GM13976 (cell line): ENCODE measurements at regions not wholly inside any gene's neighbourhood (a gene's known extent, or its start where the extent isn't known, plus 50 kb on each side); places are given as distances from the start of the nearest gene placed in this dataset.

Source experiments
- DNase-seq: peaks from one replicate; pipeline ENCODE4 v3.0.0; 2012; ENCODE audit warnings: low spot score
- in situ Hi-C: fragments of 300-500 bp; cut with MboI; formaldehyde crosslinking; loops from one replicate; pipeline ENCODE4 v1.12.0; 2022; ENCODE audit warnings: low sequenced_read_pairs, mixed read lengths, inconsistent platforms; ENCODE audit not compliant: unreplicated experiment
- TF ChIP-seq, protein P1 (sequence below): IDR thresholded peaks from 2 replicates; pipeline ENCODE4 v1.5.1; 2012; ENCODE audit warnings: borderline replicate concordance, mild to moderate bottlenecking; ENCODE audit not compliant: insufficient read depth; ENCODE audit errors: extremely low read depth, missing control alignments, control extremely low read depth

GRCh38 chr2:102925003-102925402 lies 163.2 kb downstream of the TMEM182 start:
- DNase-seq, result no peak
- TF ChIP-seq, protein P1, sequence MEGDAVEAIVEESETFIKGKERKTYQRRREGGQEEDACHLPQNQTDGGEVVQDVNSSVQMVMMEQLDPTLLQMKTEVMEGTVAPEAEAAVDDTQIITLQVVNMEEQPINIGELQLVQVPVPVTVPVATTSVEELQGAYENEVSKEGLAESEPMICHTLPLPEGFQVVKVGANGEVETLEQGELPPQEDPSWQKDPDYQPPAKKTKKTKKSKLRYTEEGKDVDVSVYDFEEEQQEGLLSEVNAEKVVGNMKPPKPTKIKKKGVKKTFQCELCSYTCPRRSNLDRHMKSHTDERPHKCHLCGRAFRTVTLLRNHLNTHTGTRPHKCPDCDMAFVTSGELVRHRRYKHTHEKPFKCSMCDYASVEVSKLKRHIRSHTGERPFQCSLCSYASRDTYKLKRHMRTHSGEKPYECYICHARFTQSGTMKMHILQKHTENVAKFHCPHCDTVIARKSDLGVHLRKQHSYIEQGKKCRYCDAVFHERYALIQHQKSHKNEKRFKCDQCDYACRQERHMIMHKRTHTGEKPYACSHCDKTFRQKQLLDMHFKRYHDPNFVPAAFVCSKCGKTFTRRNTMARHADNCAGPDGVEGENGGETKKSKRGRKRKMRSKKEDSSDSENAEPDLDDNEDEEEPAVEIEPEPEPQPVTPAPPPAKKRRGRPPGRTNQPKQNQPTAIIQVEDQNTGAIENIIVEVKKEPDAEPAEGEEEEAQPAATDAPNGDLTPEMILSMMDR, result no peak
- in situ Hi-C loops, result no loop called here

GRCh38 chr2:102927854-102928267 lies 166.0 kb downstream of the TMEM182 start:
- no peak for DNase-seq
- TF ChIP-seq, protein P1, result no peak
- in situ Hi-C loops, result no loop called here

DNA sequence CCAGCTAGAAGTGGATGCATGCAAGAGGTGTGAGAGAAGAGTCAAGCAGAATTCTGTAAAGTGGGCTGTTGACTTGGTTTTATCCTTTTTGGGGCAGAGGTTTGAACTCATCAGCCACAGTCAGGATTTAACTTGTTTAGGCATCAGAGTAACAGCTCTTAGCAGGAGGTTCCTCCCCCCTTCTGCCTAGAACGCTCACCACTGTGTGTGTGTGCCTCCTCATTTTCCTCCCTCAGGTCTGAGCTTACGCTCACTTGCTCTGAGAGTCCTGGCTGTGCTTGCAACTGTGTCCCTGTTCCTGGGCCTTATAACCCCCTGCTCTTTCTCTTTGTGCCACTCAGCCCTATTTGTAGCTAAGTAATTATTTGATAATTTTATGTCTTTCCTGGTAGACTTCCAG lies 167.9 kb downstream of the TMEM182 start:
- in situ Hi-C loops, result no loop called here
- TF ChIP-seq, protein P1, result no peak
- DNase-seq, result no peak

DNA sequence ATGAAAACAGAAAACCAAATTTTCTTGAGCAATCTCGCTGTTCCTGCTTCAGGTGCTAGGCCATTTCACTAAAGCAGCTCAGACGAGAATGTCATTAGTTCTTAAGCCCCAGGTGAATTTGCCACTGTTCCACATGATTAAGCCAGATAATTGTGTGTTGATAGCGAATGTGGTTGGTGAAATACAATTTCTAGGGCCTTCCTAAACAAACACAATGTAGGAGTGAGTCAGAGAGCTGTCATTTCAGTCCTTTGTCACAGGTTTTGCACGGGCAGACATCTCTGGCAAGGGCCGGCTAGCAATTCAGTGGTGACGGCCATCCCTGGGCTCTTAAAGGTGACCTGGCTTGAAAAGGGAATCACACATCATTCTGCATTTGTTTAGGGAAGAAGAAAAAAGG lies 170.7 kb downstream of the TMEM182 start:
- in situ Hi-C loops, result no loop called here
- no peak for DNase-seq
- TF ChIP-seq, protein P1, result no peak

- TF ChIP-seq, protein P1, result no peak
- in situ Hi-C loops, result no loop called here
Measured at GRCh38 chr2:102939207-102939606, 177.4 kb downstream of the TMEM182 start.

DNA sequence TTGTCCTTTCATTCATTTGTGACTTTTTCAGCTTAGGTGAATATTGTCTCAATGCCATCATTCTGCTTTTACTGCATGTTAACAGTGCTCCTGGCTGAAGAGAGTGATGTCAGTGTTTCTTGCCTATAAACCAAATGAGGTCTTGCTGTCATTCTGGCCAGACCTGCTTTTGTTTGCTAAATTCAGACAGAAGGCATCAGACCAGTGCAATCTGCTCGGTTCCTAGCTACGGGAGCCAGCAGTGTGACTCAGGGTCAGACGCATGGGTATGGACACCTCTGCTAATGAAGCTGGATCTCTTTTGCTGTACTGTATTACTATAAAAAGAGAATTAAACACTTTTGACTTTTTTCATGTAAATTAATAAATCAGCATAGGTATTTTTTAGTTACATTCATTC lies 178.9 kb downstream of the TMEM182 start:
- no peak for DNase-seq
- in situ Hi-C loops, result no loop called here
- TF ChIP-seq, protein P1, result no peak

More at GRCh38 chr2:102939207-102939606, 177.4 kb downstream of the TMEM182 start:
- DNase-seq, result no peak

- DNase-seq, result no peak
- in situ Hi-C loops, result no loop called here
- TF ChIP-seq, protein P1, result no peak
Measured at GRCh38 chr2:102942107-102942506, 180.3 kb downstream of the TMEM182 start.
